ENCODE measurements at regions not wholly inside any gene's neighbourhood (a gene's known extent, or its start where the extent isn't known, plus 50 kb on each side); places are given as distances from the start of the nearest gene placed in this dataset.

- BruUV-seq (replicated peaks), result no TSS peak
- Histone ChIP-seq H2AFZ (ENCODE audit: low read depth, low read length) (no peak overlapping the region), H3K4me1 (ENCODE audit: control insufficient read depth, extremely low read depth, insufficient read depth, low read length) (peaks cover 2% of the 10 kb centered on the region), H3K4me2 (ENCODE audit: insufficient read depth, low read length) (no peak overlapping the region), H3K79me2 (ENCODE audit: control insufficient read depth, insufficient read depth, low read length) (no peaks in the 10 kb centered on the region), H3K4me3 (replicated peaks in 1 of 3; ENCODE audit: insufficient read depth in 1 of 3, low read depth in 1 of 3, low read length in 3 of 3) (no peak overlapping the region), H3K9me1 (replicated peaks; ENCODE audit: control insufficient read depth, extremely low read depth, insufficient read depth, low read length) (no peaks in the 10 kb centered on the region), H3K9ac (replicated peaks; ENCODE audit: extremely low read depth, insufficient read depth, low read length) (no peak overlapping the region), H3K9me3 (replicated peaks; ENCODE audit: control insufficient read depth, insufficient read depth, low read length) (no peaks in the 10 kb centered on the region), H3K27me3 (ENCODE audit: control insufficient read depth in 2 of 2, insufficient read depth in 2 of 2, low read length in 2 of 2) (no peaks in the 10 kb centered on the region), H3K27ac (ENCODE audit: insufficient read depth, low read depth, low read length) (no peak overlapping the region), H4K20me1 (replicated peaks; ENCODE audit: control insufficient read depth, extremely low read depth, insufficient read depth, low read length) (no peaks in the 10 kb centered on the region), H3K36me3 (ENCODE audit: control insufficient read depth in 2 of 2, extremely low read depth in 1 of 2, insufficient read depth in 2 of 2, low read length in 2 of 2) (no peaks in the 10 kb centered on the region)
- DNase-seq (ENCODE audit: low read depth, low spot score) (no peak), FAIRE-seq (no peak)
- intact Hi-C loops (cut with micrococcal nuclease), result no loop called here
- TF ChIP-seq CTCF (IDR thresholded peaks at IDR 0.05; ENCODE audit: extremely low read depth in 1 of 2, insufficient read depth in 1 of 2, low read depth in 1 of 2, low read length in 2 of 2) (no peak), POLR2AphosphoS5 (IDR thresholded peaks at IDR 0.05; ENCODE audit: insufficient read depth, low read depth, low read length) (no peak), MAX (IDR thresholded peaks at IDR 0.05; ENCODE audit: insufficient read depth, insufficient read length) (no peak), POLR2A (IDR thresholded peaks at IDR 0.05; ENCODE audit: low read depth, low read length) (no peak), JUN (IDR thresholded peaks at IDR 0.05; ENCODE audit: borderline replicate concordance, insufficient read depth, insufficient read length, low read depth) (no peak), MYC (IDR thresholded peaks at IDR 0.05; ENCODE audit: low read depth, low read length) (no peak)
- dilution Hi-C loops (cut with MboI; ENCODE audit: extremely low pct_ligation_motif_present, low sequenced_read_pairs), result no loop called here
- POLR2A ChIA-PET, result interaction anchor here (0.6 kb wide), 1 partner anchor 656 kb away, joined by 4 read pairs; no protein-coding TSS in a partner anchor
- CTCF ChIA-PET, result no interaction called here
Measured at GRCh38 chr6:150759483-150759882, 106.0 kb upstream of the MTHFD1L start.

GRCh38 chr6:150761771-150762170 is 103.7 kb upstream of the MTHFD1L start:
- intact Hi-C loops (cut with micrococcal nuclease) (loop anchor here (2.0 kb wide), 1 partner anchor 13 kb away; no protein-coding TSS in a partner anchor), dilution Hi-C loops (cut with MboI; ENCODE audit: extremely low pct_ligation_motif_present, low sequenced_read_pairs) (no loop called here)
- Histone ChIP-seq H4K20me1 (replicated peaks; ENCODE audit: control insufficient read depth, extremely low read depth, insufficient read depth, low read length) (no peaks in the 10 kb centered on the region), H3K9me1 (replicated peaks; ENCODE audit: control insufficient read depth, extremely low read depth, insufficient read depth, low read length) (no peaks in the 10 kb centered on the region), H3K27ac (ENCODE audit: insufficient read depth, low read depth, low read length) (no peak overlapping the region), H3K4me3 (replicated peaks in 1 of 3; ENCODE audit: insufficient read depth in 1 of 3, low read depth in 1 of 3, low read length in 3 of 3) (no peak overlapping the region), H3K27me3 (ENCODE audit: control insufficient read depth in 2 of 2, insufficient read depth in 2 of 2, low read length in 2 of 2) (no peaks in the 10 kb centered on the region), H3K9ac (replicated peaks; ENCODE audit: extremely low read depth, insufficient read depth, low read length) (no peak overlapping the region), H2AFZ (ENCODE audit: low read depth, low read length) (no peak overlapping the region), H3K4me1 (ENCODE audit: control insufficient read depth, extremely low read depth, insufficient read depth, low read length) (peaks cover 4% of the 10 kb centered on the region), H3K36me3 (ENCODE audit: control insufficient read depth in 2 of 2, extremely low read depth in 1 of 2, insufficient read depth in 2 of 2, low read length in 2 of 2) (no peaks in the 10 kb centered on the region), H3K9me3 (replicated peaks; ENCODE audit: control insufficient read depth, insufficient read depth, low read length) (no peaks in the 10 kb centered on the region), H3K79me2 (ENCODE audit: control insufficient read depth, insufficient read depth, low read length) (no peaks in the 10 kb centered on the region), H3K4me2 (ENCODE audit: insufficient read depth, low read length) (no peak overlapping the region)
- DNase-seq (ENCODE audit: low read depth, low spot score) (no peak), FAIRE-seq (no peak)
- no TSS peak for BruUV-seq (replicated peaks)
- CTCF ChIA-PET, result no interaction called here
- TF ChIP-seq JUN (IDR thresholded peaks at IDR 0.05; ENCODE audit: borderline replicate concordance, insufficient read depth, insufficient read length, low read depth), result no peak
- TF ChIP-seq CTCF (IDR thresholded peaks at IDR 0.05; ENCODE audit: extremely low read depth in 1 of 2, insufficient read depth in 1 of 2, low read depth in 1 of 2, low read length in 2 of 2), result no peak
- no peak for TF ChIP-seq MYC (IDR thresholded peaks at IDR 0.05; ENCODE audit: low read depth, low read length)
- TF ChIP-seq FOS (IDR thresholded peaks at IDR 0.05; ENCODE audit: borderline replicate concordance, insufficient read depth, low read length), result no peak
- no peak for TF ChIP-seq POLR2AphosphoS5 (IDR thresholded peaks at IDR 0.05; ENCODE audit: insufficient read depth, low read depth, low read length)
- TF ChIP-seq EZH2 (IDR thresholded peaks at IDR 0.05; ENCODE audit: borderline replicate concordance, low read depth, low read length, severe bottlenecking), result no peak
- no peak for TF ChIP-seq GATA2 (IDR thresholded peaks at IDR 0.05; ENCODE audit: insufficient read depth, insufficient read length, low read depth, low read length)
- no peak for TF ChIP-seq MAX (IDR thresholded peaks at IDR 0.05; ENCODE audit: insufficient read depth, insufficient read length)
- TF ChIP-seq POLR2A (IDR thresholded peaks at IDR 0.05; ENCODE audit: low read depth, low read length), result no peak
- POLR2A ChIA-PET, result no interaction called here

Measured in endothelial cell of umbilical vein (primary cell).